ENCODE measurements at regions not wholly inside any gene's neighbourhood (a gene's known extent, or its start where the extent isn't known, plus 50 kb on each side); places are given as distances from the start of the nearest gene placed in this dataset.

DNA sequence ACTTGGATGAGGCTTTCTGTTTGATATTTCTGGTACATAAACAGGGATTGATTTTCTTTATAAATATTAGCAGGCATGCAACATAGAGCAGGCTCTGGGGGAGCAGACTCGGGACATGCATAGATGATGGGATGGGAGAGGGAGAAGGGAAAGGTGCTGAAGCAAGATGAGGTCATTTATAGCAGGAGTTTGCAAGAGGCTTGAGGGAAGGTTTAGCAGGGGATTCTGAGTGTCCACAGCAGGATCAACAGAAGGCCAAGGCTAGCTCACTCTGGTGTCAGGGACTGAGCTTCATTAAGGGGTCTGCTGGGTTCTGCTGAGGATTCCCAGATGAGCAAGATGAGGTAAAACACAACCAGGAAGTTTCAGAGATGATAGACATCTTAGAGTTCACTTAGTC lies 309.1 kb upstream of the CELF4 start:
- Histone ChIP-seq H3K27me3 (ENCODE audit: insufficient read depth, low read length) (no peaks in the 10 kb centered on the region), H3K9ac (ENCODE audit: low read length) (no peak overlapping the region), H3K27ac (ENCODE audit: low read depth, low read length, poor library complexity, severe bottlenecking) (no peak overlapping the region), H3K4me1 (ENCODE audit: insufficient read depth, low read length, severe bottlenecking) (no peaks in the 10 kb centered on the region), H3K4me3 (ENCODE audit: low read depth, low read length, poor library complexity, severe bottlenecking) (no peak overlapping the region), H3F3A (ENCODE audit: insufficient read depth, low read length) (no peaks in the 10 kb centered on the region), H2AFZ (ENCODE audit: low read length) (no peak overlapping the region), H4K20me1 (ENCODE audit: insufficient read depth, low read length) (no peaks in the 10 kb centered on the region), H3K79me2 (ENCODE audit: insufficient read depth, low read length) (no peaks in the 10 kb centered on the region), H3K4me2 (ENCODE audit: low read length) (no peak overlapping the region), H3K36me3 (ENCODE audit: insufficient read depth, low read length) (no peaks in the 10 kb centered on the region), H3K9me2 (ENCODE audit: low read depth, low read length) (no peaks in the 10 kb centered on the region), H3K9me3 (ENCODE audit: low read length) (no peaks in the 10 kb centered on the region)
- TF ChIP-seq, protein P1, sequence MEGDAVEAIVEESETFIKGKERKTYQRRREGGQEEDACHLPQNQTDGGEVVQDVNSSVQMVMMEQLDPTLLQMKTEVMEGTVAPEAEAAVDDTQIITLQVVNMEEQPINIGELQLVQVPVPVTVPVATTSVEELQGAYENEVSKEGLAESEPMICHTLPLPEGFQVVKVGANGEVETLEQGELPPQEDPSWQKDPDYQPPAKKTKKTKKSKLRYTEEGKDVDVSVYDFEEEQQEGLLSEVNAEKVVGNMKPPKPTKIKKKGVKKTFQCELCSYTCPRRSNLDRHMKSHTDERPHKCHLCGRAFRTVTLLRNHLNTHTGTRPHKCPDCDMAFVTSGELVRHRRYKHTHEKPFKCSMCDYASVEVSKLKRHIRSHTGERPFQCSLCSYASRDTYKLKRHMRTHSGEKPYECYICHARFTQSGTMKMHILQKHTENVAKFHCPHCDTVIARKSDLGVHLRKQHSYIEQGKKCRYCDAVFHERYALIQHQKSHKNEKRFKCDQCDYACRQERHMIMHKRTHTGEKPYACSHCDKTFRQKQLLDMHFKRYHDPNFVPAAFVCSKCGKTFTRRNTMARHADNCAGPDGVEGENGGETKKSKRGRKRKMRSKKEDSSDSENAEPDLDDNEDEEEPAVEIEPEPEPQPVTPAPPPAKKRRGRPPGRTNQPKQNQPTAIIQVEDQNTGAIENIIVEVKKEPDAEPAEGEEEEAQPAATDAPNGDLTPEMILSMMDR (IDR thresholded peaks at IDR 0.05; ENCODE audit: low read length), result no peak
- TF ChIP-seq EZH2 (IDR thresholded peaks at IDR 0.05; ENCODE audit: borderline replicate concordance, low read length), result no peak

DNA sequence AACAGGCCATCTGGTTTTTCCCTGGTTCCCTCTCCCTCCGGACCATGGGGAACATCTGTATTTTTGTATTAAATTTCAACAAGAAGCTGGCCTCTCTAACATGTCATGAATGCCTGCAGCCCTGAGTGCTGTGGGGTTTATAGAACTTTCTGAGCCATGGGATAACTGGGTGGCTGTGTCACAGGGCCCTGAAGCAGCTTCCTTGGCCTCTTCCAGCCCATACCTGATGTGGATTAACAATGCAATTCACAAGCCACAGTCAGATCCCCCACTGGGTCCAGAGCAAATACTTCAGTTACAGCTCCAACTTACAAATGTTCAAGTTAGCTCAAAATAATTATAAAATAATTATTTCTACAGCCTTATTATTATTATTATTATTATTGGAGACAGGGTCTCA lies 307.8 kb upstream of the CELF4 start:
- H3K4me2 ChIP-seq (ENCODE audit: low read length), result no peak overlapping the region
- no peaks in the 10 kb centered on the region for H3F3A ChIP-seq (ENCODE audit: insufficient read depth, low read length)
- H3K27me3 ChIP-seq (ENCODE audit: insufficient read depth, low read length), result no peaks in the 10 kb centered on the region

DNA sequence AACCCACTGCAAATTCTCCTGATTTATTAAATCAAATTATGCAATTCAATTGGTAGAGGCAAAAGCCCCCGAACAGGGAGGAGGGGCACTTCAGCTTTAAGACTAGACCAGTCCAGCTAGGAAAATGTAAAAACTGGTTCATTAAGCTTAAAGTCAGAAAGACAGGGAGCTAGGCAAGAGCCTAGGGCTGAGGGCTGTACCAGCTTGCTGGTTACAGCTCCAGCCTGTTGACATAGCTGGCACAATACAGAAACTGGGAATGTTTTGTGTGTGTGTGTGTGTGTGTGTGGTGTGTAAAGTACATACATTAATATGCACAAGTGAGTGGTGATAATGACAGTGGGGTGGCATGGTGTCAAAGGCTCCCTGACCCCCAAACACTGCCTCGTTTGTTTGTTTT lies 307.0 kb upstream of the CELF4 start:
- H3F3A ChIP-seq (ENCODE audit: insufficient read depth, low read length), result no peaks in the 10 kb centered on the region
- H3K27me3 ChIP-seq (ENCODE audit: insufficient read depth, low read length), result no peaks in the 10 kb centered on the region
- no peaks in the 10 kb centered on the region for H3K36me3 ChIP-seq (ENCODE audit: insufficient read depth, low read length)
- H4K20me1 ChIP-seq (ENCODE audit: insufficient read depth, low read length), result no peaks in the 10 kb centered on the region
- H3K9me3 ChIP-seq (ENCODE audit: low read length), result no peaks in the 10 kb centered on the region
- no peak overlapping the region for H2AFZ ChIP-seq (ENCODE audit: low read length)
- TF ChIP-seq, protein P1 (IDR thresholded peaks at IDR 0.05; ENCODE audit: low read length), result no peak
- no peak for TF ChIP-seq EZH2 (IDR thresholded peaks at IDR 0.05; ENCODE audit: borderline replicate concordance, low read length)
- H3K4me2 ChIP-seq (ENCODE audit: low read length), result no peak overlapping the region
- H3K27ac ChIP-seq (ENCODE audit: low read depth, low read length, poor library complexity, severe bottlenecking), result no peak overlapping the region
- H3K79me2 ChIP-seq (ENCODE audit: insufficient read depth, low read length), result no peaks in the 10 kb centered on the region
- H3K4me3 ChIP-seq (ENCODE audit: low read depth, low read length, poor library complexity, severe bottlenecking), result no peak overlapping the region
- H3K9me2 ChIP-seq (ENCODE audit: low read depth, low read length), result no peaks in the 10 kb centered on the region
- no peaks in the 10 kb centered on the region for H3K4me1 ChIP-seq (ENCODE audit: insufficient read depth, low read length, severe bottlenecking)
- no peak overlapping the region for H3K9ac ChIP-seq (ENCODE audit: low read length)

More for the DNA sequence above, 307.8 kb upstream of the CELF4 start:
- no peaks in the 10 kb centered on the region for H4K20me1 ChIP-seq (ENCODE audit: insufficient read depth, low read length)
- no peak overlapping the region for H2AFZ ChIP-seq (ENCODE audit: low read length)
- H3K79me2 ChIP-seq (ENCODE audit: insufficient read depth, low read length), result no peaks in the 10 kb centered on the region
- H3K9me3 ChIP-seq (ENCODE audit: low read length), result no peaks in the 10 kb centered on the region
- no peak for TF ChIP-seq EZH2 (IDR thresholded peaks at IDR 0.05; ENCODE audit: borderline replicate concordance, low read length)
- TF ChIP-seq, protein P1 (IDR thresholded peaks at IDR 0.05; ENCODE audit: low read length), result no peak
- H3K4me1 ChIP-seq (ENCODE audit: insufficient read depth, low read length, severe bottlenecking), result no peaks in the 10 kb centered on the region
- no peaks in the 10 kb centered on the region for H3K36me3 ChIP-seq (ENCODE audit: insufficient read depth, low read length)
- no peaks in the 10 kb centered on the region for H3K9me2 ChIP-seq (ENCODE audit: low read depth, low read length)
- no peak overlapping the region for H3K27ac ChIP-seq (ENCODE audit: low read depth, low read length, poor library complexity, severe bottlenecking)
- no peak overlapping the region for H3K9ac ChIP-seq (ENCODE audit: low read length)
- no peak overlapping the region for H3K4me3 ChIP-seq (ENCODE audit: low read depth, low read length, poor library complexity, severe bottlenecking)
